GM12878 (cell line): ENCODE measurements at regions not wholly inside any gene's neighbourhood (a gene's known extent, or its start where the extent isn't known, plus 50 kb on each side); places are given as distances from the start of the nearest gene placed in this dataset.
A peak's percentile ranks its signal among the peaks of the same experiment; 100 is the strongest.
"Not testable (repeated sequence)": the region's sequence is repeated elsewhere in the genome, so short reads cannot be mapped to it uniquely, and the experiment has no call there.

Experiments used
- ATAC-seq: fragments of 200-7000 bp; cut with Tn5 transposase; 3 replicates; pipeline ENCODE4 v1.9.1; 2020; ENCODE audit warnings: mild to moderate bottlenecking, moderate library complexity
- BruUV-seq: library from RNA; stranded (reverse); fragments of 400-500 nt; replicated peaks from 2 replicates; lab custom pipeline; 2021; lab: Mats Ljungman, UMichigan
- CTCF ChIA-PET: fragments of 300-600 bp; sonication (Branson Sonifier 250); formaldehyde crosslinking; extraction: SDS; loops from one replicate; lab custom pipeline; 2021; ENCODE audit warnings: inconsistent platforms; lab: Yijun Ruan, JAX
- POLR2A ChIA-PET: fragments of 350-600 bp; formaldehyde crosslinking; extraction: SDS; loops from one replicate; lab custom pipeline; 2021; ENCODE audit warnings: inconsistent platforms; lab: Charles Lee
- RAD21 ChIA-PET: fragments of 300-600 bp; sonication (Branson Sonifier 250); formaldehyde crosslinking; loops from one replicate; lab custom pipeline; 2023; ENCODE audit warnings: antibody characterized with exemption; ENCODE audit not compliant: unreplicated experiment; lab: Charles Lee
- SMC1A ChIA-PET: fragments of 300-600 bp; sonication (Branson Sonifier 250); formaldehyde crosslinking; loops from one replicate; lab custom pipeline; 2023; ENCODE audit not compliant: unreplicated experiment, uncharacterized antibody; lab: Charles Lee
- DNase-seq: peaks from one replicate; pipeline ENCODE4 v3.0.0-alpha.2; 2011; ENCODE audit warnings: low read depth, low spot score
- FAIRE-seq: peaks from 3 replicates; lab custom pipeline; 2011; peaks lifted over from hg19 to GRCh38; lab: Jason Lieb, UNC
- H2AFZ ChIP-seq: 2 replicates; pipeline ENCODE4 v1.6.0; 2011; ENCODE audit warnings: low read depth, low read length, control low read depth; ENCODE audit not compliant: control insufficient read depth
- H3K27ac ChIP-seq: 2 replicates; pipeline ENCODE4 v1.5.1; 2011; ENCODE audit warnings: control low read depth; ENCODE audit not compliant: control insufficient read depth, insufficient read depth
- H3K27me3 ChIP-seq, 2 experiments: replicated peaks in 1 of 2; 2 replicates each; pipeline versions ENCODE4 v1.6.0 to v1.6.1; 2011; ENCODE audit warnings: low read length in 1 of 2; ENCODE audit not compliant: control insufficient read depth in 2 of 2, insufficient read depth in 2 of 2
- H3K36me3 ChIP-seq, 2 experiments: 2 replicates each; pipeline ENCODE4 v1.5.1; 2011; ENCODE audit warnings: low read length in 1 of 2; ENCODE audit not compliant: control insufficient read depth in 2 of 2, insufficient read depth in 2 of 2
- H3K4me1 ChIP-seq: 2 replicates; pipeline ENCODE4 v1.6.1; 2011; ENCODE audit warnings: mild to moderate bottlenecking, low read length, moderate library complexity, mixed read lengths; ENCODE audit not compliant: control insufficient read depth, insufficient read depth
- H3K4me2 ChIP-seq: 2 replicates; pipeline ENCODE4 v1.6.0; 2011; ENCODE audit warnings: control low read depth; ENCODE audit not compliant: control insufficient read depth, insufficient read depth
- H3K4me3 ChIP-seq: fragments of 200-600 bp; sonication (generic); 2 replicates; pipeline ENCODE4 v1.5.1; 2016
- H3K79me2 ChIP-seq: 2 replicates; pipeline ENCODE4 v1.6.0; 2011; ENCODE audit warnings: low read length; ENCODE audit not compliant: control insufficient read depth, insufficient read depth
- H3K9ac ChIP-seq: 2 replicates; pipeline ENCODE4 v1.8.0; 2011; ENCODE audit warnings: low read length, control low read depth, mixed read lengths; ENCODE audit not compliant: control insufficient read depth, insufficient read depth
- H3K9me3 ChIP-seq: replicated peaks from 3 replicates; pipeline ENCODE4 v1.5.1; 2011; ENCODE audit warnings: mild to moderate bottlenecking, low read length; ENCODE audit not compliant: control insufficient read depth, insufficient read depth
- H4K20me1 ChIP-seq: 2 replicates; pipeline ENCODE4 v1.6.0; 2011; ENCODE audit not compliant: control insufficient read depth, insufficient read depth
- EED ChIP-seq: sonication (generic); IDR thresholded peaks from 2 replicates; pipeline ENCODE4 v1.6.1; 2016; ENCODE audit warnings: antibody characterized with exemption, low read depth
- IKZF1 ChIP-seq: fragments of 450-650 bp; conservative IDR thresholded peaks from 2 replicates; pipeline ENCODE4 v1.6.1; 2017; ENCODE audit warnings: antibody characterized with exemption, mild to moderate bottlenecking
- IKZF2 ChIP-seq, 2 experiments: fragments of 450-650 bp; IDR thresholded peaks; 2 replicates each; pipeline ENCODE4 v1.6.1; 2017; ENCODE audit warnings: mild to moderate bottlenecking in 2 of 2, moderate library complexity in 2 of 2
- MEF2B ChIP-seq: fragments of 450-650 bp; IDR thresholded peaks from 2 replicates; pipeline ENCODE4 v1.6.1; 2018; ENCODE audit warnings: mild to moderate bottlenecking, moderate library complexity; ENCODE audit not compliant: partially characterized antibody, poor library complexity, severe bottlenecking
- WRNIP1 ChIP-seq: IDR thresholded peaks from 2 replicates; pipeline ENCODE4 v1.6.1; 2011; ENCODE audit warnings: low read depth, low read length, improper control_type of control experiment, borderline replicate concordance
- YY1 ChIP-seq: IDR thresholded peaks from 2 replicates; pipeline ENCODE4 v1.6.1; 2011; ENCODE audit warnings: low read depth, mild to moderate bottlenecking, low read length
- ZNF217 ChIP-seq: fragments of 450-650 bp; IDR thresholded peaks from 2 replicates; pipeline ENCODE4 v1.6.1; 2017; ENCODE audit warnings: antibody characterized with exemption, mild to moderate bottlenecking
- WGBS: methylation state at CpG from one replicate; pipeline ENCODE4 v1.1.6; 2016; ENCODE audit warnings: low lambda C conversion rate; ENCODE audit not compliant: insufficient replicate concordance, insufficient coverage; ENCODE audit errors: missing lambda C conversion rate; 5-methylcytosine and 5-hydroxymethylcytosine counted together
- in situ Hi-C: fragments of 300-500 bp; cut with MboI; formaldehyde crosslinking; loops from 9 replicates; pipeline ENCODE4 v1.14.3; 2018; ENCODE audit warnings: mixed read lengths
- intact Hi-C: fragments of 100-400 bp; cut with micrococcal nuclease; formaldehyde crosslinking; loops from one replicate; pipeline ENCODE4 v1.14.2; 2022; ENCODE audit not compliant: unreplicated experiment
- TF ChIP-seq, protein P1 (sequence below): fragments of 450-650 bp; IDR thresholded peaks from 2 replicates; pipeline ENCODE4 v1.6.1; 2016; ENCODE audit warnings: mild to moderate bottlenecking
- TF ChIP-seq, protein P2 (sequence below): fragments of 450-650 bp; IDR thresholded peaks from 2 replicates; pipeline ENCODE4 v1.6.1; 2017; ENCODE audit warnings: low read depth, mild to moderate bottlenecking, moderate library complexity

DNA sequence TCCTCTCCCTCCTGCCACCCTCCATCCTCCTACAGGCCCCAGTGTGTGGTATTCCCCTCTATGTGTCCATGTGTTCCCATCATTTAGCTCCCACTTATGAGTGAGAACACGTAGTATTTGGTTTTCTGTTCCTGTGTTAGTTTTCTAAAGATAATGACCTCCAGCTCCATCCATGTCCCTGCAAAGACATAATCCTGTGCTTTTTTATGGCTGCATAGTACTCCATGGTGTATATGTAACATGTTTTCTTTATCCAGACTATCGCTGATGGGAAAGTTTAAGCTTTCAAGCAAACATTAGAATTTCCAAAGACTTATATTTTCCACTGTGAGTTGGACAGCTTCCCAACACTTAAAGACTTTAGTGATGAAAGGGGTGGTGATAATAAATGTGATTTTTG is 105.9 kb upstream of the PIAS1 start:
- Histone ChIP-seq H3K27me3 (no peaks in the 10 kb centered on the region), H3K27ac (no peak overlapping the region), H3K79me2 (no peaks in the 10 kb centered on the region), H3K9ac (no peak overlapping the region), H3K36me3 (no peaks in the 10 kb centered on the region), H3K4me1 (peaks cover 16% of the 10 kb centered on the region), H4K20me1 (no peaks in the 10 kb centered on the region), H2AFZ (no peak overlapping the region; the same call in 1 of the 2 replicates), H3K9me3 (peaks cover 3% of the 10 kb centered on the region; the same call in 1 of the 3 replicates), H3K4me2 (no peak overlapping the region), H3K4me3 (no peak overlapping the region)
- in situ Hi-C loops (no loop called here), intact Hi-C loops (loop anchor here (5.0 kb wide), 1 partner anchor 84 kb away; no protein-coding TSS in a partner anchor)
- FAIRE-seq (no peak), DNase-seq (no peak), ATAC-seq (no peak)
- ChIA-PET POLR2A (interaction anchor here (1.1 kb wide), 1 partner anchor 10 kb away, joined by 3 read pairs; no protein-coding TSS in a partner anchor), SMC1A (interaction anchor here (0.7 to 3.7 kb wide), 7 partner anchors 8 to 86 kb away, joined by 3 to 32 read pairs (median 4); no protein-coding TSS in a partner anchor), CTCF (interaction anchor here (1.0 to 3.9 kb wide), 3 partner anchors 9 to 11 kb away, joined by 3 to 16 read pairs (median 9); no protein-coding TSS in a partner anchor), RAD21 (interaction anchor here (0.9 kb wide), 2 partner anchors 10 to 108 kb away, joined by 3 read pairs; no protein-coding TSS in a partner anchor)
- no TSS peak for BruUV-seq
- 98% methylated on average over 2 of the region's 2 CpGs for WGBS
- peak; percentile 59; the same call in 1 of the 2 replicates for TF ChIP-seq ZNF217
- no peak for TF ChIP-seq WRNIP1

DNA sequence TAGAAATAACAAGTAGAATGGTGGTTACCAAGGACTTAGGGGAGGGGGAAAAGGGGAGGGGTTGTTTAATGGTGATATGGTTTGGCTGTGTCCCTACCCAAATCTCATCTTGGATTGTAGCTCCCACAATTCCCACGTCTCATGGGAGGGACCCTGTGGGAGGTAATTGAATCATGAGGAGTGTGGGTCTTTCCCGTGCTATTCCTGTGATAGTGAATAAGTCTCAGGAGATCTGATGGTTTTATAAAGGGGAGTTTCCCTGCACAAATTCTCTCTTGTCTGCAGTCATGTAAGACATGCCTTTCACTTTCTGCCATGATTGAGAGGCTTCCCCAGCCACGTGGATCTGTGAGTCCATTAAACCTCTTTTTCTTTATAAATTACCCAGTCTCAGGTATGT is 102.9 kb upstream of the PIAS1 start:
- H2AFZ ChIP-seq, H3K4me2 ChIP-seq, H4K20me1 ChIP-seq, DNase-seq, BruUV-seq, H3K9ac ChIP-seq, intact Hi-C loops, H3K27ac ChIP-seq, ATAC-seq, H3K27me3 ChIP-seq, FAIRE-seq, in situ Hi-C loops, H3K9me3 ChIP-seq, H3K36me3 ChIP-seq, H3K4me3 ChIP-seq, H3K79me2 ChIP-seq: not testable (repeated sequence)
- ChIA-PET RAD21 (interaction anchor here (1.0 kb wide), 1 partner anchor 22 kb away, joined by 3 read pairs; no protein-coding TSS in a partner anchor), POLR2A (interaction anchor here (1.3 to 1.7 kb wide), 2 partner anchors 10 to 13 kb away, joined by 3 to 6 read pairs; no protein-coding TSS in a partner anchor), SMC1A (interaction anchor here (1.2 to 1.9 kb wide), 3 partner anchors 11 to 88 kb away, joined by 3 to 5 read pairs (median 4); no protein-coding TSS in a partner anchor), CTCF (interaction anchor here (2.2 kb wide), 1 partner anchor 13 kb away, joined by 7 read pairs; no protein-coding TSS in a partner anchor)
- 0% methylated on average over 3 of the region's 3 CpGs for WGBS
- peaks cover 26% of the 10 kb centered on the region for H3K4me1 ChIP-seq
- TF ChIP-seq EED (0 out of 2 replicates have a peak, but pooled peaks have one; percentile 28), IKZF1 (peak; percentile 55), IKZF2 (IDR thresholded peaks at IDR 0.05) (peak in 1 of 2 experiments; percentile 45; a peak in 1 of 4 replicates), YY1 (0 out of 2 replicates have a peak, but pooled peaks have one; percentile 21), MEF2B (peak; percentile 79)
- TF ChIP-seq, protein P1, sequence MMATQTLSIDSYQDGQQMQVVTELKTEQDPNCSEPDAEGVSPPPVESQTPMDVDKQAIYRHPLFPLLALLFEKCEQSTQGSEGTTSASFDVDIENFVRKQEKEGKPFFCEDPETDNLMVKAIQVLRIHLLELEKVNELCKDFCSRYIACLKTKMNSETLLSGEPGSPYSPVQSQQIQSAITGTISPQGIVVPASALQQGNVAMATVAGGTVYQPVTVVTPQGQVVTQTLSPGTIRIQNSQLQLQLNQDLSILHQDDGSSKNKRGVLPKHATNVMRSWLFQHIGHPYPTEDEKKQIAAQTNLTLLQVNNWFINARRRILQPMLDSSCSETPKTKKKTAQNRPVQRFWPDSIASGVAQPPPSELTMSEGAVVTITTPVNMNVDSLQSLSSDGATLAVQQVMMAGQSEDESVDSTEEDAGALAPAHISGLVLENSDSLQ: peak; percentile 42; the same call in 1 of the 2 replicates
- TF ChIP-seq, protein P2, sequence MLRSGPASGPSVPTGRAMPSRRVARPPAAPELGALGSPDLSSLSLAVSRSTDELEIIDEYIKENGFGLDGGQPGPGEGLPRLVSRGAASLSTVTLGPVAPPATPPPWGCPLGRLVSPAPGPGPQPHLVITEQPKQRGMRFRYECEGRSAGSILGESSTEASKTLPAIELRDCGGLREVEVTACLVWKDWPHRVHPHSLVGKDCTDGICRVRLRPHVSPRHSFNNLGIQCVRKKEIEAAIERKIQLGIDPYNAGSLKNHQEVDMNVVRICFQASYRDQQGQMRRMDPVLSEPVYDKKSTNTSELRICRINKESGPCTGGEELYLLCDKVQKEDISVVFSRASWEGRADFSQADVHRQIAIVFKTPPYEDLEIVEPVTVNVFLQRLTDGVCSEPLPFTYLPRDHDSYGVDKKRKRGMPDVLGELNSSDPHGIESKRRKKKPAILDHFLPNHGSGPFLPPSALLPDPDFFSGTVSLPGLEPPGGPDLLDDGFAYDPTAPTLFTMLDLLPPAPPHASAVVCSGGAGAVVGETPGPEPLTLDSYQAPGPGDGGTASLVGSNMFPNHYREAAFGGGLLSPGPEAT: peak; percentile 70; the same call in 1 of the 2 replicates
